Stimulated activated naive CD4-positive, alpha-beta T cell treated with Interleukin-2 at 50 U/mL for 16 hours (primary cell): ENCODE measurements at regions not wholly inside any gene's neighbourhood (a gene's known extent, or its start where the extent isn't known, plus 50 kb on each side); places are given as distances from the start of the nearest gene placed in this dataset.
"Not testable (repeated sequence)": the region's sequence is repeated elsewhere in the genome, so short reads cannot be mapped to it uniquely, and the experiment has no call there.

Source experiments
- DNase-seq: peaks from one replicate; lab custom pipeline; 2025; lab: John Stamatoyannopoulos, UW

DNA sequence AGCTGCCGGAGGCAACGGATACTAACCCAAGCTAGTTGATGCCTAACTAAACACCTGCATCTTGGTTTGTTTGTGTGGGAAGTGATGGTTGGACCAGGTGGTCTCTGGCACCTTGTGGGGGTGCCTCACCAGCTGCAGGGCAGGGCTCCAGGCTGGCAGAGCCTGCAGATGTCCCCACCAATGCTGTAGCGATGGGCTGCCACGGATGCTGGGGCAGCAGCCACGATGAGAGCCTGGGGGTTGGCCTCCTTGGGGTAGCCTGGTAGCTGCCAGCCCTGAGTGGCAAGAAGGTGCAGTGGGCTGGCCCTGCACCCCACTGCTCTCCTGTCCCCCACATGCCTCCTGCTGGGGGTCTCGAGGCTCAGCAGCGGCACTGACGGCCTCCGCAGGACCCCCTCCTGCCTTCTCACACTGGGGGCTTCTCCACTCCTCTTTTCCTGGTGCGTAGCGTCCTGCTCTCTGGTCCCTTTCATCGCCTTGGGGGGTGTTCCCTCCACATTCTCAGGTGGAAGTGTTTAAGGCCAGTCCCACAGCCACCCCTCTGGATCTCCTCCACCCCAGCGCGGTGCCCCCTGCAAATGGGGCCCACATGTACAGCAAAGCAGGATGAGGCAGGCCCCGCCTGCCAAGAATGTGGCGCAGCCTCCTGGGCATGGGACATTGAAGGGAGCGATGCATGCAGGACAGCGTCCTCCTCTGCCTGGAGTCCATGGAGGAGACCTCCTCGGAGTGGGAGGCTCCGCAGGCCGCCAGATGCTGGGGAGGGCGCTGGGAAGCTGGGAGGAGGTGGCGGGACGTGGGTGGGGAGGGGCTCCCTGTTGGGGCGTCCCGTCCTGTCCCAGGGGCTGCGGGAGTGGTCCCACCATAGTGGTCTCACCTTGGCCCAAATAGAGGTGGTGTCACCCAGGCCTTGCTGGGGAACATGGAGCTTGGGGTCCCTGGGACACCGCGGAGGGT, 173.1 kb downstream of the ASB1 start:
- no peak for DNase-seq

- DNase-seq: no peak
Observed at GRCh38 chr2:238600506-238601432, 174.0 kb downstream of the ASB1 start.

DNA sequence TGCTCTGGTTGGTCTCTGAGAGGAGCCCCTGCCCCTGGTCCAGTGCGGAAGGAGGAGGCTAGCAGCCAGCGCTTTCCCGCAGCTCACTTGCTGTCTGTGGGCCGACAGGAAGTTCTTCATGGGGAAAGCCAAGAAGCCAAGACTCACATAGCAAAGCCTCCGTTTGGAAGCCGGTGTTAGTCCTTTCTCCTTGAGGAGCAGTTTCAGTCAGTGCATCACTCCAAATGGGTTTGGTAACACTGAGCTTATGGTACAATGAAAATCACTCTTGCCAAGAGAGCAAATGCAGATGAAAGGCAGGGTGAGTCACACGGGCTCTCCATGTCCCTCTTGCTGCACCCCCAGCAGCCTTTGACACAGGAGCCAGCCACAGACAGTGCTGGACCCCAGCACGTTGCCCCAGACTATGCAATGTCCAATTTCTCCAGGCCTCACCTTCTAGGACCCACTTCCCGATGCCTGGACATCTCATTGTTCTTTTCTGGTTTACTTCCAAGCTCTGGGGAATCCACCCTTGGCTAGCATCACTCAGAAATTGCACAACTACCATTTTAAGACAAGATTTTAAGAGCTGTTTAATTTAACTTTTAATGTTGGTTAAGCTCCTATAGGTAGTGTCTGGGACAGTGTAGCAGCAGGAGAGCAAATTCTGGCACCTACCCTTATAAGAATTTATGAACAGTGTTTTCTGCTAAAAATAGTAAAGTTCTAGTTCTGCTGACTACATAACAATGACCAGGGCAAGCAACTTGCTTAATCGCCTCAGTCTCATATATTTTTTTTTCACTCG, 174.9 kb downstream of the ASB1 start:
- DNase-seq: no peak

DNA sequence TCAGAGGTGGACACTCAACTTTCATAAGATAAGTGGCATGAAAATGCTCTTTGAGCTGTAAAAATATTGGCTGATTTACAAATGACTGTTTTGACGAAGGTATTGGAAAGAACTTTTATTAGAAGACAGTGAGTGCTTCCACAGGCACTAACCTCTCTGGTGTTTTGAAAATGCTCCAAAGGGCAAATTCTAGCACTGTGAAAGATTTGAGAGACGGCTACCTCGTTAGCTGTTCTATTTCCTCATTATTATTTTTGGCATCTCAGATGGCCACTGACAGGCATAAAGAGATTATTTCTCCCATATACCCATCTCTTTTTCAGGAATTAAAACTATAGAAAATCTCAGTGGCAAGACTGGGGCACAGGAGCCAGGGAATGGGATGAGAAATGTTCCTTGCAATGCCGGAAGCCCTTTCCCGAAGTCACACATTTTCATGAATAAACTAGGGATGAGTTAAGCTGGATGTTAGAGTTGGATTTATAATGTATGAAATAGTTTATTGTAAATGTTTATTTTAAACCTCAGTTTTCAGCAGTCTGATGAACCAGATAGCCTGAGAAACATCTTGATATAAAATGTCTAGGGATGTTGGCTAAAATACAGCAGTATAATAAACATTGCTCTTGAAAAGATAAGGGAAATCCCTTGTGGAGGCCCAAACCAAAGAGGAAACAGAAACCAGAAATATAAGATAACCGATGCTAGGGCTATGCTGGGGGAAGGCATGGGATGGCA, 175.7 kb downstream of the ASB1 start:
- no peak for DNase-seq

DNA sequence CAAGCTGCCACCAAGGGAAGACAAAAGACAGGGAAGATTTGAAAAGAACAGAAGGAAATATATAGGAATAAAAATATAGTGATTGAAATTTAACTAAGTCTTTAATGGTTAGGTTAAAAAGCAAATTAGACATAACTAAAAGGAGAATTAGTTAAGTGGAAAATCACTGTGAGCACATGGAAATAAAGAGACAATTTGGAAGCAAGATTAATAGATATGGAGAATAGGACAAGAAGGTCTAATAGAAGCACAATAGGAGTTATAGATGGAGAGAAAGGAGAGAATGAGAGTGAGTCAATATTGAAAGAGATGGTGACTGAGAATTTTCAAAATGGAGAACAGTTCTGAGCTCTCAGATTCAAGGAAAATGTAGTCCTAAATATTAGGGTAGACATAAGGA, 176.9 kb downstream of the ASB1 start:
- DNase-seq: no peak

GRCh38 chr2:238606311-238606710, 179.6 kb downstream of the ASB1 start:
- no peak for DNase-seq

DNA sequence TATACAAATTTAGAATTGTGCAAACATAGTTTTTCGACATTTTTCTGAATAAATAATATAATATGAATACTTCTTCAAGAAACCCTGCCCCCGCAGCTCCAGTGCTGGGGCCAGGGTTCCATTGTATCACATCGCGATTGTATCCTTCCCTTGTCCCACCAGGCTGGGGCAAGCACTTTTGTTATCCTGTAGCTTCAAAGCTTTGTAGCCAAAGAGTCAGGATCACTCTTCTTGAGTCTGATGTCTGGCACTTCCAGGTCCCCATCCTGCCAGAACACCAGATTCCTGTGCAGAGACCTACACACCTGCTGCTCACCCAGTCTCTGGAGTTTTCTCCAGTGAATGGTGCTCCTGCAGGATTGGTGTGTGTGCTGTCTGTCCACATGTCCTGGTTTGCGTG, 186.9 kb downstream of the ASB1 start:
- DNase-seq: no peak

DNA sequence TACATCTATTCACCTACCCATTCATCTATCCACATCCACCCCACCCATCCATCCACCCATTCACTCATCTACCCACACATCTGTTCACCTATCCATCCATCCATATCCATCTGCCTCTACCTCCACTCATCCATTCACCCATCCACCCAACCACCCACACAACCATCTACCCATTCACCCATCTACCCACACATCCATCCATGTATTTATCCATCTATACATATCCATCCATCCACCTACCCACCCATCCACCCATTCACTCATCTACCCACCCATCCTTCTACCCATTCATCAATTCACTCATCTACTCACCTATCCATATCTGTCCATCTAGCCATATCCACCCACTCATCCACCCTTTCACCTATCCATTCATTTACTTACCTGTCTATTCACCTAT, 187.6 kb downstream of the ASB1 start:
- no peak for DNase-seq

GRCh38 chr2:238615187-238615586, 188.5 kb downstream of the ASB1 start:
- no peak for DNase-seq

DNA sequence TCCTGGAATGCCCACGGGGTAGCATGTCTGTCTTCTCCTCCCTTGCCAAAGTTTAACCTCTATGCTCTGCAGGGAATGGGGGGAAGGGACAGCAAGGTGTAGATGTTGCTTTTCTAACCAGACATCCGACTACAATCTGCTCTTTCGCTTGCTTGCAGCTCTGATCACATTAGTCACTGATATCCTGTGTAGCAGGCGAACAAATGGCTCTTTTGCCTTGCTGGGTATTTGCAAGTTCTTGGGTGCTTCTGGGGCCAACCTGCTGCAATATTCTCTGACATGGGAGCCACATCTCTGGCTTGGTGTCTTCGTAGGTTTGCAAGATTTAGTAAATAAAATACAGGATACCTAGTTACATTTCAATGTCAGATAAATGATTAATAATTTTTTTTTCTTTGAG, 190.0 kb downstream of the ASB1 start:
- no peak for DNase-seq

- DNase-seq: not testable (repeated sequence)
Observed at GRCh38 chr2:238618494-238619283, 192.0 kb downstream of the ASB1 start.

- DNase-seq: no peak
Observed at GRCh38 chr2:238627899-238628298, 201.2 kb downstream of the ASB1 start.

DNA sequence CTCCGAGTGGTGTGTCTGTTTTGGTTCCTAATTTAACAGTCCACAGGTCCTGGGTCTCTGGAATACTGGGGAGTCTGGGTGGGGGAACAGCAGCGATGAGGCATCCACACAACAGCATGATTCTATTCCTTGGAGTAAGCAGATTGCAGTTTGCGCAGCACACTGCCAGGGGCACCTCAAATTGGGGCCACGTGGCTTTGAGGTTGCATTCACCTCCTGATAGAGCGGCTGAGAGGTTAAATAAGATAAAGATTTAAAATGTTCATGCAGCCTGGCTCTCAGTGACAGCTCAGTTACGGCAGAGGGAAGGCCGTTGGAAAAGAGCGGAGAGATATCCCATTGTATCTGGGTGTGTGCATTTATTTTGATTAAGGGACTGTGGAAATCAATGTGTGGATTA, 202.3 kb downstream of the ASB1 start:
- DNase-seq: no peak

DNA sequence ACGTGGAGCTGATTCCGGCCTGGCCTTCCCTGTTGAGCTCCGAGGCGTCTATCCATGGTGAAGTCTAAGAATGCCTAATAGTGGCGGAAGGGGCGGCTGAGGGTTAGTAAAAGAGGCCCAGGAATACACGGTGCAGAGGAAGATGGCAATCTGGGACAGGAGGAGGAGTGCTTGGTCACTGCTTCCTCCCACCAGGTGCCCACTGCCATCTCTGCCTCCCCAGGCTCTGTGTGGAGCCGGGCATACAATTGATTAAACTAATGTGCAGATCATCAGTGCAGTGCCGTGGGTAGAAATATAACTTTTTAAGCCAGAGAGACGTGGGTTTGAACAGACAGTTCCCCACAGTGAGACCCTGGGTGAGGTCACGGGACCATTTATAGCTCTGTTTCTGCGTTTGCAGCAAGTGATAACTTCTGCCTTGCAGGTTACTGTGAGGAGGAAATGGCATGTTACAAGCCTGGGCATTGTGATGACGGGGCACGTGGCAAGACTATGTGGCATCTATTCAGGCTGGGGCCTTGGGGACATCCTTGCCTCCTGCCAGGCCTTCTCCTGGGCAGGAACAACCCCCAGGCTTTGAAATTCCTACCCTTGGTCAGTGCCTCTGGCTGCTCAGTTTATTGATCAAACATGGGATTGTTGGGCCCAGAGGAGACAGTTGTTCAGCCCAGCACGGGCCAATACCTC, 204.9 kb downstream of the ASB1 start:
- no peak for DNase-seq

- no peak for DNase-seq
Observed at GRCh38 chr2:238632181-238633060, 205.7 kb downstream of the ASB1 start.

DNA sequence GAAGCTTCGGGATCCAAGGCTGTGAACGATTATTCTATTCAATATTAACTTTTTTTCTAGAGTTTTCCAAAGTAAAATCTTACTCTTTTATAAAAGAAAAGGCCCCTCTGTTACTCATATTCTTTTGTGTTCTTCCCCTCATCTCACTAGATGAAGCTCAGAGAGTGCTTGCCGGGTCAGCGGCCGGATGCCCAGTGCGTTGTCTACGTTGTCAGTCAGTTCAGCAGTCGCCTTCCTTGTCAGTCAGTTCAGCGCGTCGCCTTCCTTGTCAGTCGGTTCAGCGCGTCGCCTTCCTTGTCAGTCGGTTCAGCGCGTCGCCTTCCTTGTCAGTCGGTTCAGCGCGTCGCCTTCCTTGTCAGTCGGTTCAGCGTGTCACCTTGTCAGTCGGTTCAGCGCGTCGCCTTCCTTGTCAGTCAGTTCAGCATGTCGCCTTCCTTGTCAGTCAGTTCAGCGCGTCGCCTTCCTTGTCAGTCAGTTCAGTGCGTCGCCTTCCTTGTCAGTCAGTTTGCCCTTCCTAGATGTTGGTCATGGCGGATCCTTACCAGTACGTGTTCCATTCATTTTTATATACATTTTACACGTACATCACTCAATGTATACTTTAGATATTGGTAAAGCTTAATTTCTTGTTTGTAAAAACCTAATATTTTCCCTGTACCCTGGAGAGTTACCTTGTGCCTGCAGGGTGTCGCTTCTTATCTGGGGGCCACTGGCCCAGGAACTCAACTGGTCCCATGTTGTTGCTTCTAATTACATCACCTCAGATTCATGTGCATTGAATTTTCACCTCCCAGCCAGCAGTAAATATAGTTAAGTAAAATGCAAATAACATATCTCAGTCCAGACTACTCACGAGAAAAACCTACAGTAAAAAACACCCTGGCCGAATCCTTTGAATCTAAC, 206.9 kb downstream of the ASB1 start:
- DNase-seq: no peak

DNA sequence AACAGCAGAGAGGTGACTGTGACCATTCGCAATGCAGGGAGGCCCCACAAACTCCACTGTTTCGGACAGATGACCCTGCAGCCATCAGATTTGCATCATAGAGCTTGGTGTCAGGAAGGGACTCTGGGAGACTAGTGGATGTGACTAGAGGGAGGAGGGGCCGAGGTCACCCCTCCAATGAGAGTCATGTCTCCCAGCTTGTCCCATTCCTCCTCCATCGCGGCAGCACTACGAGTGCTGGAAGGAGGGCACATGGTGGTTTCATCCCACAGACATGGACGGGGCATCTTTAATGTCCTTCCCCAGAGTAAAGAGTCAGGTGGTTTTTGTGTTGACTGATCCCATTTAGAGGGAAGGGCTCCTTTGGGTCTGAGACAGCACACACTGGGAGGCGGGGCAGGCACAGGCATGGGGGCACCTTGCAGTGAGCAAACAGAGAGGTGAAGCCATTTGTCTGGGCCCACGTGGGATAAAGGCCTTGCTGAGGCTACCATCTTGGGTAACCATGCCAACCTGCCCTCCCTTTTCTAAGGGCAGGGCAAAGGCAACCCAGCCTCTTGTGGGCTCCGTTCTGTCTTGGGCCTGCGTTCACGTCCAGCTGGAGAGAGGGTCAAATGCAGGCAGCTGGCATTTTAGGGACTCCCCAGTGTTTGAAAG, 208.1 kb downstream of the ASB1 start:
- DNase-seq: no peak
